Mesenchymal stem cell (in vitro differentiated cells and primary cell): ENCODE measurements at regions not wholly inside any gene's neighbourhood (a gene's known extent, or its start where the extent isn't known, plus 50 kb on each side); places are given as distances from the start of the nearest gene placed in this dataset.
"Not testable (repeated sequence)": the region's sequence is repeated elsewhere in the genome, so short reads cannot be mapped to it uniquely, and the experiment has no call there.

ENCODE experiments used
- DNase-seq: peaks from one replicate; pipeline ENCODE4 v3.0.0-alpha.2; 2013
- H2AFZ ChIP-seq: one replicate; pipeline ENCODE4 v1.6.1; 2013; ENCODE audit warnings: low read depth, mild to moderate bottlenecking, control low read depth, inconsistent platforms, low read length, moderate library complexity
- H2AK5ac ChIP-seq: 2 replicates; pipeline ENCODE4 v1.6.1; 2013; ENCODE audit warnings: low read length, moderate library complexity, mild to moderate bottlenecking, inconsistent platforms; ENCODE audit not compliant: severe bottlenecking
- H2BK120ac ChIP-seq: one replicate; pipeline ENCODE4 v1.6.1; 2013; ENCODE audit warnings: low read depth, mild to moderate bottlenecking, inconsistent platforms, low read length, moderate library complexity
- H2BK12ac ChIP-seq, 2 experiments: one replicate each; pipeline ENCODE4 v1.6.1; 2013; ENCODE audit warnings: inconsistent platforms in 2 of 2, low read length in 2 of 2, mild to moderate bottlenecking in 2 of 2, moderate library complexity in 2 of 2, control low read depth in 1 of 2
- H2BK15ac ChIP-seq: one replicate; pipeline ENCODE4 v1.6.1; 2013; ENCODE audit warnings: mild to moderate bottlenecking, low read depth, inconsistent platforms; ENCODE audit not compliant: poor library complexity, severe bottlenecking
- H2BK5ac ChIP-seq: 2 replicates; pipeline ENCODE4 v1.6.1; 2013; ENCODE audit warnings: low read depth, mild to moderate bottlenecking, low read length, control low read depth, inconsistent platforms; ENCODE audit not compliant: poor library complexity, severe bottlenecking
- H3K14ac ChIP-seq, 2 experiments: one replicate each; pipeline ENCODE4 v1.6.1; 2013; ENCODE audit warnings: inconsistent platforms in 2 of 2, low read length in 2 of 2, control low read depth in 1 of 2, mild to moderate bottlenecking in 1 of 2, moderate library complexity in 1 of 2
- H3K18ac ChIP-seq, 2 experiments: one replicate each; pipeline ENCODE4 v1.6.1; 2013; ENCODE audit warnings: inconsistent platforms in 2 of 2, low read length in 2 of 2, control low read depth in 1 of 2, low read depth in 1 of 2, mild to moderate bottlenecking in 1 of 2
- H3K23ac ChIP-seq, 2 experiments: one replicate each; pipeline ENCODE4 v1.6.1; 2013; ENCODE audit warnings: inconsistent platforms in 2 of 2, low read length in 2 of 2, mild to moderate bottlenecking in 2 of 2, moderate library complexity in 2 of 2, control low read depth in 1 of 2
- H3K27ac ChIP-seq: 2 replicates; pipeline ENCODE4 v1.5.1; 2013; ENCODE audit warnings: mild to moderate bottlenecking, moderate library complexity, low read length, control low read depth, inconsistent platforms; ENCODE audit not compliant: poor library complexity, severe bottlenecking
- H3K27me3 ChIP-seq, 2 experiments: 2 replicates each; pipeline versions ENCODE4 v1.6.1 to v1.7.0; 2013; ENCODE audit warnings: low read length in 2 of 2, mild to moderate bottlenecking in 2 of 2, moderate library complexity in 2 of 2, control low read depth in 1 of 2, inconsistent platforms in 1 of 2; ENCODE audit not compliant: control insufficient read depth in 1 of 2, insufficient read depth in 1 of 2
- H3K36me3 ChIP-seq, 2 experiments: 2 replicates each; pipeline versions ENCODE4 v1.6.1 to v1.7.0; 2013; ENCODE audit warnings: low read length in 2 of 2, control low read depth in 1 of 2, inconsistent platforms in 1 of 2, low read depth in 1 of 2, mild to moderate bottlenecking in 1 of 2; ENCODE audit not compliant: insufficient read depth in 2 of 2, control insufficient read depth in 1 of 2
- H3K4ac ChIP-seq, 2 experiments: one replicate each; pipeline ENCODE4 v1.6.1; 2013; ENCODE audit warnings: inconsistent platforms in 2 of 2, low read length in 2 of 2, mild to moderate bottlenecking in 2 of 2, moderate library complexity in 2 of 2, control low read depth in 1 of 2, low read depth in 1 of 2
- H3K4me1 ChIP-seq: 2 replicates; pipeline ENCODE4 v1.6.1; 2013; ENCODE audit warnings: low read depth, low read length, control low read depth; ENCODE audit not compliant: control insufficient read depth, insufficient read depth
- H3K4me2 ChIP-seq: 2 replicates; pipeline ENCODE4 v1.6.1; 2013; ENCODE audit warnings: low read length, mild to moderate bottlenecking, inconsistent platforms; ENCODE audit not compliant: poor library complexity, severe bottlenecking
- H3K4me3 ChIP-seq, 2 experiments: 2 replicates each; pipeline versions ENCODE4 v1.5.1 to v1.7.0; 2013; ENCODE audit warnings: low read length in 2 of 2, mild to moderate bottlenecking in 2 of 2, control low read depth in 1 of 2, low read depth in 1 of 2; ENCODE audit not compliant: insufficient read depth in 1 of 2
- H3K79me1 ChIP-seq: replicated peaks from 2 replicates; pipeline ENCODE4 v1.6.1; 2013; ENCODE audit warnings: mild to moderate bottlenecking, control low read depth, low read length, inconsistent platforms; ENCODE audit not compliant: poor library complexity, severe bottlenecking
- H3K9ac ChIP-seq: 2 replicates; pipeline ENCODE4 v1.7.0; 2013; ENCODE audit warnings: mild to moderate bottlenecking, low read length, moderate library complexity
- H3K9me3 ChIP-seq: 2 replicates; pipeline ENCODE4 v1.7.0; 2013; ENCODE audit warnings: mild to moderate bottlenecking, low read length; ENCODE audit not compliant: control insufficient read depth
- H4K8ac ChIP-seq: one replicate; pipeline ENCODE4 v1.6.1; 2013; ENCODE audit warnings: inconsistent platforms, mild to moderate bottlenecking, low read length, moderate library complexity
- H4K91ac ChIP-seq: one replicate; pipeline ENCODE4 v1.6.1; 2013; ENCODE audit warnings: mild to moderate bottlenecking, low read length, inconsistent platforms
- WGBS: methylation state at CpG from one replicate; pipeline ENCODE4 v1.1.7; 2013; ENCODE audit warnings: mixed read lengths; 5-methylcytosine and 5-hydroxymethylcytosine counted together

DNA sequence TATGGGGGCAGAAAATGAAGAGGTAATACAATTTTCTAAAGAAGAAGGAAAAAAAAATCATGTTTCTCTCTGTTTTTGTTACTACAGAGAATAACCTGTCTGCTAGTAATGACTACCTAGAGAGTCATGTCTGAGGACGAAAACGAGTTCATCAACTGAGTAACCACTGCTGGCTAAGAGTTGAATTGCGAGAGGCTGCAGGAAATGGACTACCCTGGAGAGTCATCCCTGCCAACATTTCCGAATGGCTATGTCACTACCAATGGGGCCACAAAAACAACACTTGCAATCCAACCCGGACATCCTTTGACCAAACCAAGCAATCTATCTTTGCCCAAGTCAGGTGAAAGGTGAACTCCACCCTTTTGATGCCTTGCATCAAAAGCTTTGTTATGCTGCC is 120.6 kb downstream of the FCRL5 start:
- no peak for DNase-seq
- WGBS, result 75% methylated on average over 5 of the region's 5 CpGs

DNA sequence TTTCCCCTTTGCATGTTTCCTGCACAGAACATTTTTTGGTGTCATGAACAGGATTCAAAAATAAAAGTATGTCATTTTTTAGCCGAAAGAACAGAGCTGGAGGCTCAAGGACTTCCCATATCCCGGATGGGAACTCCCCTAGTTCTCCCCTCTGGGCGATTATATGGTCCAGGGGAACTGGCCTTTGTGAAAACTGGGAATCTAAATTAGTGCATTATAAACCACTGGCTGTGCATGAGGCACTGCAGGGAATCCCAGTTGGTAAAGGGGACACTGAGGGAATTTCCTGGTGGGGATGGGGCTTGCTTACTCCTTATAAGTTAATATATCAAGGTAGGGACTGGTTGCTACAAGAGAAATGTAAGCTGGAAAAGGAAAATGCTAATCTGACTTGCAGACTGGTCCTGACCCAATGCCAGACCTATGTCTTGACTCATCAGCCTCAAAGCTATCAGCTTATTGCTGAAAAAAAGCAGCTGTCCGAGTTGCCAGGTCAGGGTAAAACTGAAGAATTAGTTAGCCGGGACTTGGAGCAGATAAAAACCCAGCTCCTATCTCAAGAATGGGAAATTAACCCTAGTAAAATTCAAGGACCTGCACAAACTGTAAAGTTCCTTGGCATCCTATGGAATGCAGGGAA is 122.6 kb downstream of the FCRL5 start:
- Histone ChIP-seq H3K27ac (no peak overlapping the region), H3K4ac (no peak overlapping the region), H3K14ac (no peak overlapping the region), H2BK120ac (no peak overlapping the region), H3K4me3 (no peak overlapping the region), H2BK5ac (no peak overlapping the region), H3K18ac (no peak overlapping the region), H4K91ac (no peak overlapping the region), H2BK12ac (no peak overlapping the region), H3K23ac (no peak overlapping the region), H2AFZ (no peak overlapping the region), H3K9me3 (no peaks in the 10 kb centered on the region), H3K4me2 (no peak overlapping the region), H3K9ac (no peak overlapping the region), H4K8ac (no peak overlapping the region), H3K79me1 (no peaks in the 10 kb centered on the region), H2BK15ac (no peak overlapping the region), H3K4me1 (no peaks in the 10 kb centered on the region), H2AK5ac (no peak overlapping the region), H3K36me3 (no peaks in the 10 kb centered on the region), H3K27me3 (peaks cover 0 to 4% of the 10 kb centered on the region in 2 experiments)
- WGBS, result 74% methylated on average over 5 of the region's 5 CpGs
- no peak for DNase-seq

More for the DNA sequence above, 120.6 kb downstream of the FCRL5 start:
- Histone ChIP-seq H2BK5ac (no peak overlapping the region), H3K23ac (no peak overlapping the region), H2BK120ac (no peak overlapping the region), H2AFZ (no peak overlapping the region), H3K4me1 (no peaks in the 10 kb centered on the region), H3K14ac (no peak overlapping the region), H2AK5ac (no peak overlapping the region), H3K9ac (no peak overlapping the region), H4K8ac (no peak overlapping the region), H2BK15ac (no peak overlapping the region), H3K79me1 (no peaks in the 10 kb centered on the region), H3K27me3 (peaks cover 0 to 4% of the 10 kb centered on the region in 2 experiments), H3K4ac (no peak overlapping the region), H3K4me2 (no peak overlapping the region), H3K36me3 (no peaks in the 10 kb centered on the region), H4K91ac (no peak overlapping the region), H3K18ac (no peak overlapping the region), H3K27ac (no peak overlapping the region), H2BK12ac (no peak overlapping the region), H3K4me3 (no peak overlapping the region), H3K9me3 (no peaks in the 10 kb centered on the region)

- not testable (repeated sequence) for H2AFZ ChIP-seq, H3K36me3 ChIP-seq, H4K8ac ChIP-seq, H3K79me1 ChIP-seq, H2BK12ac ChIP-seq, H3K14ac ChIP-seq, H2BK5ac ChIP-seq, H3K4me1 ChIP-seq, H3K4ac ChIP-seq, H3K9ac ChIP-seq, H3K23ac ChIP-seq, H3K4me2 ChIP-seq, H3K27ac ChIP-seq, H3K9me3 ChIP-seq, H3K4me3 ChIP-seq, H4K91ac ChIP-seq, H2BK15ac ChIP-seq, DNase-seq, H2AK5ac ChIP-seq, H2BK120ac ChIP-seq, H3K18ac ChIP-seq
- 100% methylated on average over 1 of the region's 1 CpG for WGBS
- H3K27me3 ChIP-seq, result peaks cover 1 to 25% of the 10 kb centered on the region in 2 experiments
Measured at GRCh38 chr1:157423764-157424163, 128.6 kb downstream of the FCRL5 start.

DNA sequence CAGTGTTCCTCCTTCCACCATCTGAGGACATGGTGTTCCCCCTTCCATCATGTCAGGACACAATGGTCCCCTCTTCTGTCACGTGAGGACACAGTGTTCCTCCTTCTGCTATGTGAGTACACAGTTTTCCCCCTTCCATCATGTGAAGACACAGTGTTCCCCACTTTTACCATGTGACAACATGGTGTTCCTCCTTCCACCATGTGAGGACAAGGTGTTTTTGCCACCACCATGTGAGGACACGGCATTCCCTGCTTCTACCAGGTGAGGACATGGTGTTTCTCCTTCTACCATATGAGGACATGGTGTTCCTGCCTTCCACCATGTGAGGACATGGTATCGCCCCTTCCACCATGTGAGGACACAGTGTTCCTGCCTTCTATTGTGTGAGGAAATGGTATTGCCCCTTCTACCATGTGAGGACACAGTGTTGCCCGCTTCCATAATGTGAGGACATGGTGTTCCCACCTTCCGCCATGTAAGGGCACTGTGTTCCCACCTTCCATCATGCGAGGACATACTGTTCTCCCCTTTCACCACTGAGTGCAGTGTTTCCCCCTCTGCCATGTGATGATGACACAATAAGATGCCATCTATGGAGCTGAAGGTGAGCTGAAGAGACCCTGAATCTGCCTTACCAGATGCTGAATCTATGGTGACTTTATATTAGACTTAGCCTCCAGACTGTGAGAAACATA is 132.3 kb downstream of the FCRL5 start:
- peaks cover 15 to 57% of the 10 kb centered on the region in 2 experiments for H3K27me3 ChIP-seq
- H3K79me1 ChIP-seq, result no peaks in the 10 kb centered on the region
- H2BK120ac ChIP-seq, result no peak overlapping the region
- H4K8ac ChIP-seq, result no peak overlapping the region
- no peak for DNase-seq
- no peak overlapping the region for H3K23ac ChIP-seq
- no peak overlapping the region for H3K18ac ChIP-seq
- H2AK5ac ChIP-seq, result no peak overlapping the region
- no peak overlapping the region for H2BK12ac ChIP-seq
- H3K4ac ChIP-seq, result no peak overlapping the region
- H4K91ac ChIP-seq, result no peak overlapping the region
- no peak overlapping the region for H3K4me3 ChIP-seq
- no peak overlapping the region for H2AFZ ChIP-seq
- no peak overlapping the region for H2BK5ac ChIP-seq
- no peak overlapping the region for H3K27ac ChIP-seq
- 84% methylated on average over 6 of the region's 6 CpGs for WGBS
- H3K9ac ChIP-seq, result no peak overlapping the region
- no peaks in the 10 kb centered on the region for H3K36me3 ChIP-seq
- H3K14ac ChIP-seq, result no peak overlapping the region
- H3K4me1 ChIP-seq, result no peaks in the 10 kb centered on the region
- no peak overlapping the region for H2BK15ac ChIP-seq
- peaks cover 7% of the 10 kb centered on the region for H3K9me3 ChIP-seq
- no peak overlapping the region for H3K4me2 ChIP-seq
